Iris pigment epithelial cell (primary cell): ENCODE measurements at regions not wholly inside any gene's neighbourhood (a gene's known extent, or its start where the extent isn't known, plus 50 kb on each side); places are given as distances from the start of the nearest gene placed in this dataset.
"Not testable (repeated sequence)": the region's sequence is repeated elsewhere in the genome, so short reads cannot be mapped to it uniquely, and the experiment has no call there.

Experiments used
- DNase-seq: peaks from one replicate; pipeline ENCODE4 v3.0.0-alpha.2; 2011; ENCODE audit warnings: low read depth

DNA sequence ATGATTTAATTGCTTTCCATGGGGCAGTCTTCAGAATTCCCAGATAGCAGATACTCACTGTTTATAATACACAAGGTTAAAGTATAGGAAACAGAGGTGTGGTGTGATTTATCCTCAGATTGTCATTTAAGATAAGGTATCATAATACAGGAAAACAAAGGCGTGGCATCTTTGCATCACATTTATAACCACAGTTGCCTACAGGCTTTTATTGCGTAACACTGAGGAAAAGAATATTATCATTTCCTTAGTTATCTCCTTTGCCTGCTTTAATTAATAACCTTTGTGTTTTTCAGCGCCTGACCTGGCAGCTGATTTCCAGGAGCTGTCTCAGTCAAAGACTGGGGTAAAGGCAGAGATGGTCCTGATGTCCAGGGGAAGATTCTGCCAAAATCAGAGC lies 68.8 kb downstream of the SSX7 start:
- DNase-seq, result no peak

DNA sequence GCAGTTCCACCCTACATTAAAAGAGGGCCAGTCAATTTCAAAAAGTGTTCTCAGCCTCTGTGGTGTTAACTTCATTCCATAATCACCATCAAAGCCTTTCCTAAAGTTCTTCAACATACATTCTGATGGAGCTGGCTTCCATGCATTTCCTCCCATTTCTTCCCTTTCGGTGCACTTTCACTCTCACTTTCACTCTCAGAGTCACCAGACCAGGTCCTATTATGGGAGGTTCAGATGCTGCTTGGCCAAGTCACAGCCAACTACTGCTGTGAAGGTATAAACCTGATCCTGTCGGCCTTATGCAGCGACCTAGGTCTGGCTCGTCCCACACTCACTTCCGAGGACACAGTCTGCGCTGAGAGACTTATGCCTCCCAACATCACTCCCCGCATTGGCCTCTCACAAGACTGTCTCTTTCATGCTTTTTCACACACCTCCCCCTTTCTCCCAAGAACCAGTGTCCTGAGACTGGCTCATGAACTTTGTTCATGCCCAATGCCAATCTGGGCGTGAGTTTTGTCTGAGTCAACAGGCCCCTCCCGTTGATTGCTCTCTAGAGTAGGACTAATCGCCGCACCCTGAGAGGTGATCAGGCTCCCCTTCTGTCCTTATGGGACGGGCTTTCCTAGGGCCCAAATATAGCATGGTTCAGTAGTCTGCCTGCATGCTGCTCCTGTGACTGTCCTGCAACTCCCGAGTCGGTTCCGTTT lies 60.8 kb upstream of the XAGE1B start:
- DNase-seq, result no peak

DNA sequence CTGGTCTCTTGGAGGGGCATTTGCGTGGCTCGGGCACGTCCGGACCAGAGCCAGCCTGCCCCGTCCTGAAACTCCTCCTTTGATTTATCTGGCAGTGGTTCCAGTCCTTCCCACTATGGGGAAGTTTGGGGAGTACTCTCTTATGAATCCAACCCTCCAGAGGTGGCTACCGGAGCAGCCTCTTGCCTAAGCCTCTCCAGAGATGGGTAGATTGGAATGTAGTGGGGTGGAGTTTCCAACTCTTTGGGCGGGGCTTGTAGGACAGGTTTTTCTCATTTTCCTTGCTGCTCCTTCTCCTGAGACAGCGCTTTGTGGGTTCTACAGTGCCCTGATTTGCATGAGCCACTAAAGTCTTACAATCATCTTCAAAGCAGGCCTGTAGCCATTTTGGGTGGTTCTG lies 60.1 kb upstream of the XAGE1B start:
- DNase-seq, result no peak

DNA sequence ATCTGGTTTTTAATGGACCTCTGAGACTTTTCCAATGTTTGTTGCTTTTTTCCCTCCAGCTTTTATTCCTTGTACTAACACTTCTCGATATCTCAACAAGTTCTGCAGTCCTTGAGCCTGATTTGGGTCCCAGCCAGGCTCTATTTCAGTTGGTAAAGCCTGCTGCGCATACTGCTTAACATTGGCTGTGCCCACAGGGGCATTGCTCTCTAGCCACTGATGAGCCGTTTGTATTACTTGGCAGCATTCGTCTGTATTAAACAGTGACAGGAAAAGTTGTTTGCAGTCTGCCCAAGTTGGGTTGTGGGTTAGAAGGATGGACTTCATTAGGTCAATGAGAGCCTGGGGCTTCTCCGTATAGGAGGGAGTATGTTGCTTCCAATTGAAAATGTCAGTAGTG lies 59.6 kb upstream of the XAGE1B start:
- no peak for DNase-seq

DNA sequence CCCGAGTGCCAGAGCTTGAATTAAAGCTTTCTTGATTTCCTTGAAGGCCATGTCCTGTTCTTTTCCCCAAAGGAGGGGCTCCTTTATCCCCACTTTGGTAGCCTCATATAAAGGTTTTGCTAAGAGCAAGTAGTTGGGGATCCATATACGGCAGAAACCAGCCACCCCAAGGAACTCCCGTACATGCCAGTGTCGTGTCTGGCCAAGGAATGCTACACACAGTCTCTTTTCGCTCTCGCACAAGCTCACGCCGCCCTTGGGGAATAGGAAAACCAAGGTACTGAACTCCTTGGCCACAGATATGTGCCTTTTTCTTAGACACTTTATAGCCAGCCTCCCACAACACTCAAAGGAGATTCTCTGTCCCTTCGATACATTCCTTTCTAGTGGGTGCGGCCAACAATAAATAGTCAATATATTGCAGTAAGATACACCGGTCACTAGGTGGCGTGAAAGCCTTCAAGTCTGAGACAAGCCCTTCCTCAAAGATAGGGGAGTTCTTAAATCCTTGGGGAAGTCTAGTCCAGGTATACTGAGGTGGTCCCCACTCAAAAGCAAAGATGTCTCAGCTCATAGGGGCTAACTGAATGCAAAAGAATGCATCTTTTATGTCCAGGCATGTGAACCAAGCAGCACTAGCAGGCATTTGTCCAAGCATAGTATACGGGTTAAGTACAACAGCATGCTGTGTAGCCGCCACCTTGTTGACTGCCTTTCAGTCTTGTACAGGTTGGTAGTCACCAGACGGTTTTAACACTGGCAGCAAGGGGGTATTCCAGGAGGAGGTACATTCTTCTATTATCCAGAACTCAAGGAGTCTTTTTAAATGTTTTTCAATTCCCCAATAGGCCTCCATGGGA lies 57.8 kb upstream of the XAGE1B start:
- DNase-seq, result peak; percentile 49

DNA sequence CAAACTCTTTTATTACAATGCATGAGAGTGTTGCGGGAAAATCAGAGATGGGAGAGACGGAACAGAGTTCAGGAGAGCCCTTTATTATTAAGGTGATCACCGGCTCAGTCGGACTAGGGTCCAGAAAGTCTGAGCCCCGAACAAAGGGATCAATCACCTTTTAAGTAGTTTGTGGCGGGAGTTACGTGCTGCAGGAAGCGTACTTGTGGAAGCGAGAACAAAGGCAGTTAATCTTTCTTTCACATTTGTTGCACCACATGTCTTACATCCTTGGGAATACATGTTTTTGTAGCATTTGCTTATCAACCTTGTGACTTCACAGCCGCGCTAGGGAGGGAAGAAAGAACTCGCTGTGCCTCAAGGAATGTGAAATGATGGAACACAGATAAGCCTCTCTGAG lies 51.3 kb upstream of the XAGE1B start:
- not testable (repeated sequence) for DNase-seq
